DND-41 (cell line): ENCODE measurements at regions not wholly inside any gene's neighbourhood (a gene's known extent, or its start where the extent isn't known, plus 50 kb on each side); places are given as distances from the start of the nearest gene placed in this dataset.

Experiments
- CTCF ChIP-seq: IDR thresholded peaks from 2 replicates; pipeline ENCODE4 v1.5.1; 2012; ENCODE audit warnings: borderline replicate concordance, low read length, moderate library complexity, mild to moderate bottlenecking; ENCODE audit not compliant: poor library complexity, severe bottlenecking; ENCODE audit errors: extremely low read depth
- EZH2 ChIP-seq: IDR thresholded peaks from 3 replicates; pipeline ENCODE4 v1.6.1; 2012; ENCODE audit warnings: borderline replicate concordance, low read depth, mild to moderate bottlenecking, moderate library complexity, low read length, inconsistent platforms; ENCODE audit not compliant: severe bottlenecking

DNA sequence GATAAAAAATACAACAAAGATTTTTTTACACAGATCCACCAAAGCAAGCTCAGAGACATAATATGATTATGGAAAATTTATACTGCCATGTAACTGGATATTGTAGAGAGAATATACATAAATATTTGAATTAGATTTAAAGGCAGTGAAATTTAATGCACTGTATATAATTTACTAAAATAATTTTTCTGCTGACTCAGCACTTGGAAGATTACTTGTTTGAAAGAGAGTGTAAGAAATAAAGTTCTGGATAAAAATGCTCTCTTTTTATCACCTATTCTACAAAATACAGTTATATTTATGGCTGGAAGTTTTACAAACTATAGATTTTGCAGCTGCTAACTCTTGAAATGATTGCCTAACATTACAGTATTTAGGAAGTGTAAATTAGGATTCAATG, 628.3 kb upstream of the CHORDC1 start:
- no peak for TF ChIP-seq EZH2
- no peak for TF ChIP-seq CTCF
